ENCODE measurements at regions not wholly inside any gene's neighbourhood (a gene's known extent, or its start where the extent isn't known, plus 50 kb on each side); places are given as distances from the start of the nearest gene placed in this dataset.

DNA sequence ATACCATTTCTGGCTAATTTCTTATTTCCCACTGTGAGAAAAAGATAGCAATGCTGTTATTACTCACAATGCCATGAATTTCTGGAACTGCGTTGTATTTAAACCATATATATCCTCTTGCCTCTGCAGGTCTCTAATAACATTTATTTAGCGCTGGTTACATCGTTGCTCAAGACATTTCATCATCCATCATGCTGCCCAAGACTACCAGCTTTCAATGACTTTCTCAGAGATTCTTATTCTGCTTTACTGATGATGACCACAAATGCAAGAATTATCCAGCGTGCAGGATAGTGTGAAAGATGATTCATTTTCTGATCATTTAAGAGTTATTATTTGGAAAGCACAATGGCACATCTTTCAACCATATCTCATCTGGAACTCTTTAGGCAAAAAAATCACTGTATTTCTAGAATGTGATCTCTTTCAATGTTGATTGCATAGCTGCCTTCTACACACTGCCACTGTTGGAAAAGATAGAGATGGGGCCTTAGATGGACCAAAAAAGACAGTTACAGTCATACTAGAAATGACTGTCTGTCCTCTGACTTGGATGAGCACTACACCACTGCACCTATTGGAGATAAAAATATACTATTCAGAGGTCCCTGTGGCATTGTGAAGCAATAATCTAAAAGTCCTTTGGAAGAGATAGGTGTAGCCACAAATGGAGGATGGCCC lies 716.1 kb downstream of the NSUN3 start:
- Mint-ChIP-seq H3K36me3 (ENCODE audit: low read depth) (no peaks in the 10 kb centered on the region), H3K9me3 (ENCODE audit: low read depth) (no peaks in the 10 kb centered on the region), H3K4me3 (ENCODE audit: unreplicated experiment) (no peak overlapping the region), H3K4me1 (ENCODE audit: low read depth) (no peaks in the 10 kb centered on the region), H3K27me3 (ENCODE audit: low read depth) (no peaks in the 10 kb centered on the region), H3K27ac (ENCODE audit: unreplicated experiment) (no peak overlapping the region)
- TF ChIP-seq, protein P1, sequence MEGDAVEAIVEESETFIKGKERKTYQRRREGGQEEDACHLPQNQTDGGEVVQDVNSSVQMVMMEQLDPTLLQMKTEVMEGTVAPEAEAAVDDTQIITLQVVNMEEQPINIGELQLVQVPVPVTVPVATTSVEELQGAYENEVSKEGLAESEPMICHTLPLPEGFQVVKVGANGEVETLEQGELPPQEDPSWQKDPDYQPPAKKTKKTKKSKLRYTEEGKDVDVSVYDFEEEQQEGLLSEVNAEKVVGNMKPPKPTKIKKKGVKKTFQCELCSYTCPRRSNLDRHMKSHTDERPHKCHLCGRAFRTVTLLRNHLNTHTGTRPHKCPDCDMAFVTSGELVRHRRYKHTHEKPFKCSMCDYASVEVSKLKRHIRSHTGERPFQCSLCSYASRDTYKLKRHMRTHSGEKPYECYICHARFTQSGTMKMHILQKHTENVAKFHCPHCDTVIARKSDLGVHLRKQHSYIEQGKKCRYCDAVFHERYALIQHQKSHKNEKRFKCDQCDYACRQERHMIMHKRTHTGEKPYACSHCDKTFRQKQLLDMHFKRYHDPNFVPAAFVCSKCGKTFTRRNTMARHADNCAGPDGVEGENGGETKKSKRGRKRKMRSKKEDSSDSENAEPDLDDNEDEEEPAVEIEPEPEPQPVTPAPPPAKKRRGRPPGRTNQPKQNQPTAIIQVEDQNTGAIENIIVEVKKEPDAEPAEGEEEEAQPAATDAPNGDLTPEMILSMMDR (IDR thresholded peaks at IDR 0.05): no peak
- DNase-seq (ENCODE audit: low spot score): no peak

DNA sequence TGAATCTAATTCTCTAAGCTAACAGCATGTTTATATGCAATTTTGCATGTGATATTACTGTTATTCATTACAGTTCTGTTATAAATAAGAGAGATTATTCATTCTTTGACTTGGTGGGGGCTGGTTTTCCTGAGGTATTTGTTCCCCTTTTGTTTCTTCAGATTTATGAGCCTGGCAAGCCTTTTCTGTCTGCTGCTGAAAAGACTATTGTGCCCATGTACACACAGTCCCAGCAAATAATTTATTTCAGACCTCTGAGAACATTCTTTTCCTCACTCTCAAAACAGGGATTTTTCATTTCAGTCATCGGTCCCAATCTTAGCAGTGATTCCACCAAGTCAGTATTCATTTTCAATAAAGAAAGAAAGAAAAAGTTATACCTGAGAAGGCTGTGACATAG lies 716.8 kb downstream of the NSUN3 start:
- no peak overlapping the region for H3K27ac Mint-ChIP-seq (ENCODE audit: unreplicated experiment)
- H3K36me3 Mint-ChIP-seq (ENCODE audit: low read depth): no peaks in the 10 kb centered on the region
- no peaks in the 10 kb centered on the region for H3K27me3 Mint-ChIP-seq (ENCODE audit: low read depth)
- no peaks in the 10 kb centered on the region for H3K4me1 Mint-ChIP-seq (ENCODE audit: low read depth)
- TF ChIP-seq, protein P1 (IDR thresholded peaks at IDR 0.05): no peak
- H3K4me3 Mint-ChIP-seq (ENCODE audit: unreplicated experiment): no peak overlapping the region
- no peaks in the 10 kb centered on the region for H3K9me3 Mint-ChIP-seq (ENCODE audit: low read depth)
- DNase-seq (ENCODE audit: low spot score): no peak

DNA sequence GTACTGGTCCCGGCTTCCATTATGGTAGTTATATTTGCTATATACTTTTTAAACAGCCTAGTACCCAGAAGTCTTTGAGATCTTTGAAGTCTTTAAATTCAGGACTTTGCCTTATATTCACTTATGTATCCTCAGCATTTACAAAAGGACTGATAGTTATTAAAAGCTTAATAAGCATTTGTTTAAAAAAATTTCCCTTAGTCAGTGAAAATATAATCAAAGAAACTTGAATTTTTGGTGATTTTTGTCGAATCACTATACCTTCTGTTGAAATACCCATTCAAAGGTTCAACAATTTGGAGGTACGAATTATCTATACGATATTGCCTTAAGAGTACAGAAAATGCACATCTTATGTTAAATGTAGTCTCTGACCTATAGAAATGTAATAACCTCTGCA lies 721.4 kb downstream of the NSUN3 start:
- no peak overlapping the region for H3K27ac Mint-ChIP-seq (ENCODE audit: unreplicated experiment)
- H3K36me3 Mint-ChIP-seq (ENCODE audit: low read depth): no peaks in the 10 kb centered on the region
- H3K4me3 Mint-ChIP-seq (ENCODE audit: unreplicated experiment): no peak overlapping the region
- H3K9me3 Mint-ChIP-seq (ENCODE audit: low read depth): no peaks in the 10 kb centered on the region
- TF ChIP-seq, protein P1 (IDR thresholded peaks at IDR 0.05): no peak
- H3K27me3 Mint-ChIP-seq (ENCODE audit: low read depth): no peaks in the 10 kb centered on the region
- DNase-seq (ENCODE audit: low spot score): no peak
- H3K4me1 Mint-ChIP-seq (ENCODE audit: low read depth): no peaks in the 10 kb centered on the region

DNA sequence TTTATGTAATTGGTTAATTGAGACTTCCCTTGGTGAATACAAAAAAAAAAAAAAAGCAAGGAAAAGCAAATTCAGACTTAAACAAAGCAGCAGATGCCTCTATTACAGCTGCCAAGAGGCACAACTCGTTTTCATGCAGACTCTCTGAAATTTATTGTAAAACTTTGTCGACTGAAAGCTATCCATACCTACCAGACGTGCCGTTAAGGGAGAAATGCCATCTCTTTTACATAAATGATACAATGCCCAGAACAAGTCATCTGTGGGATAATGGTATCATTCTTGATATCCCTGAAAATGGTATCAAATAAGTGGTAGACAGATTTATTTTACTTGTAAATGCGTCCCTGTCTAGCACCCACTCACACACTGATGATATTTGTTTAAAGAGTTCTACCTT lies 724.2 kb downstream of the NSUN3 start:
- Mint-ChIP-seq H3K36me3 (ENCODE audit: low read depth) (no peaks in the 10 kb centered on the region), H3K9me3 (ENCODE audit: low read depth) (no peaks in the 10 kb centered on the region), H3K4me3 (ENCODE audit: unreplicated experiment) (no peak overlapping the region), H3K4me1 (ENCODE audit: low read depth) (no peaks in the 10 kb centered on the region), H3K27me3 (ENCODE audit: low read depth) (no peaks in the 10 kb centered on the region), H3K27ac (ENCODE audit: unreplicated experiment) (no peak overlapping the region)
- no peak for DNase-seq (ENCODE audit: low spot score)
- TF ChIP-seq, protein P1 (IDR thresholded peaks at IDR 0.05): no peak

DNA sequence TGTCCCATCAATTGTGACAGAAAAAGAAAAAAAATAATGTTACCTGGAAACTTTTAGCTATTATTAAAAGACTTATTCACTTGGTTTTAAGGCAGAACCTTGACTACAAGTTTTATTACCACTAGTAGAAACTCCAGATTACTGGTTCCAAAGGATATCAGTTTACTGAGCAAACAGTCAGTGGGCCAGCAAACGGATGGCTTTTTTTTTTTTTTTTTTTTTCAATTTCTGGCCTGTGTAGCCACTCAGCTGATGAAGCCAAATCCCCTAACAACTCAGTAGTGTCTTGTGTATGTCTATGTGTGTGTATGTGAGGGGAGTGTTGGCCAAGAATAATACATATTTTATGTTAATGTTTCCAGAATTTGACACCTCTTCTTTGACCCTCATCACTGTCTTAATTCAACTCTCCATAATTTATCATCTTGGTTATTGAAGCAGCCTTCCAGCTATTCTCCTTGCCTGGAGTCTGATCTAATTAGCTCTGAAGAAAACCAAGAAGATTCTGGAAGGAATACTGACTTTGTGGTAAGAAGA lies 724.9 kb downstream of the NSUN3 start:
- TF ChIP-seq, protein P1 (IDR thresholded peaks at IDR 0.05): no peak
- Mint-ChIP-seq H3K4me1 (ENCODE audit: low read depth) (no peaks in the 10 kb centered on the region), H3K27me3 (ENCODE audit: low read depth) (no peaks in the 10 kb centered on the region), H3K36me3 (ENCODE audit: low read depth) (no peaks in the 10 kb centered on the region), H3K9me3 (ENCODE audit: low read depth) (no peaks in the 10 kb centered on the region), H3K27ac (ENCODE audit: unreplicated experiment) (no peak overlapping the region), H3K4me3 (ENCODE audit: unreplicated experiment) (no peak overlapping the region)
- no peak for DNase-seq (ENCODE audit: low spot score)

Data from chondrocyte (in vitro differentiated cells).